Panc1 (cell line): ENCODE measurements at regions not wholly inside any gene's neighbourhood (a gene's known extent, or its start where the extent isn't known, plus 50 kb on each side); places are given as distances from the start of the nearest gene placed in this dataset.

Experiments used
- ATAC-seq: fragments of 200-7000 bp; cut with Tn5 transposase; 2 replicates; pipeline ENCODE4 v1.9.1; 2020; ENCODE audit warnings: mild to moderate bottlenecking, moderate library complexity
- BruUV-seq: library from RNA; stranded (reverse); fragments of 400-500 nt; replicated peaks from 2 replicates; lab custom pipeline; 2021; lab: Mats Ljungman, UMichigan
- CTCF ChIA-PET: fragments of 300-600 bp; sonication (Branson Sonifier 250); formaldehyde crosslinking; loops from one replicate; lab custom pipeline; 2022; ENCODE audit warnings: antibody characterized with exemption; lab: Charles Lee
- POLR2A ChIA-PET: fragments of 300-600 bp; sonication (Branson Sonifier 250); formaldehyde crosslinking; loops from one replicate; lab custom pipeline; 2022; ENCODE audit warnings: antibody characterized with exemption; lab: Charles Lee
- DNase-seq: peaks from one replicate; pipeline ENCODE4 v3.0.0-alpha.2; 2010; ENCODE audit warnings: low read depth, low spot score
- H3K27ac ChIP-seq: 2 replicates; pipeline ENCODE4 v1.5.1; 2011; ENCODE audit warnings: mild to moderate bottlenecking, low read length, inconsistent platforms
- H3K27me3 ChIP-seq: fragments of 200-500 bp; sonication (Bioruptor generic); 2 replicates; pipeline ENCODE4 v1.6.0; 2014; ENCODE audit warnings: low read length, inconsistent platforms; ENCODE audit not compliant: control insufficient read depth, insufficient read depth
- H3K36me3 ChIP-seq: fragments of 200-500 bp; sonication (Bioruptor generic); 2 replicates; pipeline ENCODE4 v1.5.1; 2014; ENCODE audit warnings: inconsistent platforms, mild to moderate bottlenecking, low read length, moderate library complexity; ENCODE audit not compliant: control insufficient read depth, insufficient read depth
- H3K4me1 ChIP-seq: 2 replicates; pipeline ENCODE4 v1.5.1; 2011; ENCODE audit warnings: inconsistent platforms, mild to moderate bottlenecking, low read length, moderate library complexity; ENCODE audit not compliant: control insufficient read depth, insufficient read depth
- H3K4me3 ChIP-seq, 2 experiments: 2 replicates each; pipeline ENCODE4 v1.5.1; 2011 to 2012; ENCODE audit warnings: low read depth in 2 of 2, low read length in 2 of 2, mild to moderate bottlenecking in 2 of 2, inconsistent platforms in 1 of 2, moderate library complexity in 1 of 2
- H3K9me3 ChIP-seq: fragments of 200-500 bp; sonication (Bioruptor generic); 2 replicates; pipeline ENCODE4 v1.5.1; 2014; ENCODE audit warnings: low read depth, mild to moderate bottlenecking, inconsistent platforms, low read length, moderate library complexity; ENCODE audit not compliant: control insufficient read depth, insufficient read depth
- POLR2AphosphoS5 ChIP-seq: IDR thresholded peaks from 2 replicates; pipeline ENCODE4 v1.6.1; 2012; ENCODE audit warnings: mild to moderate bottlenecking, low read depth, low read length, moderate library complexity
- SIN3A ChIP-seq: IDR thresholded peaks from 2 replicates; pipeline ENCODE4 v1.6.1; 2012; ENCODE audit warnings: low read depth, mild to moderate bottlenecking, low read length, moderate library complexity, borderline replicate concordance; ENCODE audit not compliant: insufficient read depth
- TCF7L2 ChIP-seq: IDR thresholded peaks from 2 replicates; pipeline ENCODE4 v1.6.1; 2011; ENCODE audit warnings: mild to moderate bottlenecking, low read depth, low read length, inconsistent platforms
- in situ Hi-C: cut with HindIII; loops from 2 replicates; pipeline ENCODE4 v1.10.0; 2016; ENCODE audit warnings: low sequenced_read_pairs, low pct_unique_long_range_greater_than_20kb
- intact Hi-C: fragments of 100-400 bp; cut with micrococcal nuclease; formaldehyde crosslinking; loops from one replicate; pipeline ENCODE4 v1.10.0; 2022; ENCODE audit not compliant: unreplicated experiment
- TF ChIP-seq, protein P1 (sequence below), 2 experiments: IDR thresholded peaks; 2 replicates each; pipeline ENCODE4 v1.6.1; 2011 to 2012; ENCODE audit warnings: low read depth in 2 of 2, control low read depth in 1 of 2, low read length in 1 of 2, mild to moderate bottlenecking in 1 of 2, moderate library complexity in 1 of 2; ENCODE audit not compliant: insufficient read depth in 1 of 2
- TF ChIP-seq, protein P2 (sequence below): fragments of 450-650 bp; IDR thresholded peaks from 2 replicates; pipeline ENCODE4 v1.5.1; 2017; ENCODE audit warnings: mild to moderate bottlenecking

DNA sequence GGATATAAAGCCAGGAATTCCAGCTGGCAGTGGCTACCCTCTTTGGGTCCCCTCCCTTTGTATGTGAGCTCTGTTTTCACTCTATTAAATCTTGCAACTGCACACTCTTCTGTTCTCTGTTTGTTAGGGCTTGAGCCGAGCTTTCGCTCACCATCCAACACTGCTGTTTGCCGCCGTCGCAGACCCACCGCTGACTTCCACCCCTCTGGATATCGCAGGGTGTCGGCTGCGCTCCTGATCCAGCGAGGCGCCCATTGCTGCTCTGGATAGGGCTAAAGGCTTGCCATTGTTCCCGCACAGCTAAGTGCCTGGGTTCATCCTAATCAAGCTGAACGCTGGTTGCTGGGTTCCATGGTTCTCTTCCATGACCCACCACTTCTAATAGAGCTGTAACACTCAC is 1433.5 kb upstream of the ADGRB3 start:
- in situ Hi-C loops: no loop called here
- no peak for TF ChIP-seq SIN3A
- TF ChIP-seq, protein P1, sequence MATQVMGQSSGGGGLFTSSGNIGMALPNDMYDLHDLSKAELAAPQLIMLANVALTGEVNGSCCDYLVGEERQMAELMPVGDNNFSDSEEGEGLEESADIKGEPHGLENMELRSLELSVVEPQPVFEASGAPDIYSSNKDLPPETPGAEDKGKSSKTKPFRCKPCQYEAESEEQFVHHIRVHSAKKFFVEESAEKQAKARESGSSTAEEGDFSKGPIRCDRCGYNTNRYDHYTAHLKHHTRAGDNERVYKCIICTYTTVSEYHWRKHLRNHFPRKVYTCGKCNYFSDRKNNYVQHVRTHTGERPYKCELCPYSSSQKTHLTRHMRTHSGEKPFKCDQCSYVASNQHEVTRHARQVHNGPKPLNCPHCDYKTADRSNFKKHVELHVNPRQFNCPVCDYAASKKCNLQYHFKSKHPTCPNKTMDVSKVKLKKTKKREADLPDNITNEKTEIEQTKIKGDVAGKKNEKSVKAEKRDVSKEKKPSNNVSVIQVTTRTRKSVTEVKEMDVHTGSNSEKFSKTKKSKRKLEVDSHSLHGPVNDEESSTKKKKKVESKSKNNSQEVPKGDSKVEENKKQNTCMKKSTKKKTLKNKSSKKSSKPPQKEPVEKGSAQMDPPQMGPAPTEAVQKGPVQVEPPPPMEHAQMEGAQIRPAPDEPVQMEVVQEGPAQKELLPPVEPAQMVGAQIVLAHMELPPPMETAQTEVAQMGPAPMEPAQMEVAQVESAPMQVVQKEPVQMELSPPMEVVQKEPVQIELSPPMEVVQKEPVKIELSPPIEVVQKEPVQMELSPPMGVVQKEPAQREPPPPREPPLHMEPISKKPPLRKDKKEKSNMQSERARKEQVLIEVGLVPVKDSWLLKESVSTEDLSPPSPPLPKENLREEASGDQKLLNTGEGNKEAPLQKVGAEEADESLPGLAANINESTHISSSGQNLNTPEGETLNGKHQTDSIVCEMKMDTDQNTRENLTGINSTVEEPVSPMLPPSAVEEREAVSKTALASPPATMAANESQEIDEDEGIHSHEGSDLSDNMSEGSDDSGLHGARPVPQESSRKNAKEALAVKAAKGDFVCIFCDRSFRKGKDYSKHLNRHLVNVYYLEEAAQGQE (IDR thresholded peaks at IDR 0.05; ENCODE audit: insufficient read depth in 1 of 2, low read depth in 2 of 2, low read length in 1 of 2): no peak
- no peak for TF ChIP-seq POLR2AphosphoS5
- no peak for TF ChIP-seq TCF7L2
- TF ChIP-seq, protein P2, sequence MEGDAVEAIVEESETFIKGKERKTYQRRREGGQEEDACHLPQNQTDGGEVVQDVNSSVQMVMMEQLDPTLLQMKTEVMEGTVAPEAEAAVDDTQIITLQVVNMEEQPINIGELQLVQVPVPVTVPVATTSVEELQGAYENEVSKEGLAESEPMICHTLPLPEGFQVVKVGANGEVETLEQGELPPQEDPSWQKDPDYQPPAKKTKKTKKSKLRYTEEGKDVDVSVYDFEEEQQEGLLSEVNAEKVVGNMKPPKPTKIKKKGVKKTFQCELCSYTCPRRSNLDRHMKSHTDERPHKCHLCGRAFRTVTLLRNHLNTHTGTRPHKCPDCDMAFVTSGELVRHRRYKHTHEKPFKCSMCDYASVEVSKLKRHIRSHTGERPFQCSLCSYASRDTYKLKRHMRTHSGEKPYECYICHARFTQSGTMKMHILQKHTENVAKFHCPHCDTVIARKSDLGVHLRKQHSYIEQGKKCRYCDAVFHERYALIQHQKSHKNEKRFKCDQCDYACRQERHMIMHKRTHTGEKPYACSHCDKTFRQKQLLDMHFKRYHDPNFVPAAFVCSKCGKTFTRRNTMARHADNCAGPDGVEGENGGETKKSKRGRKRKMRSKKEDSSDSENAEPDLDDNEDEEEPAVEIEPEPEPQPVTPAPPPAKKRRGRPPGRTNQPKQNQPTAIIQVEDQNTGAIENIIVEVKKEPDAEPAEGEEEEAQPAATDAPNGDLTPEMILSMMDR: no peak
- DNase-seq: no peak
- POLR2A ChIA-PET: no interaction called here
- CTCF ChIA-PET: no interaction called here
- Histone ChIP-seq H3K27ac (no peak overlapping the region), H3K4me1 (no peaks in the 10 kb centered on the region), H3K4me3 (no peak overlapping the region), H3K36me3 (no peaks in the 10 kb centered on the region), H3K9me3 (no peaks in the 10 kb centered on the region), H3K27me3 (no peaks in the 10 kb centered on the region)
- intact Hi-C loops: no loop called here
- BruUV-seq: no TSS peak
- no peak for ATAC-seq

DNA sequence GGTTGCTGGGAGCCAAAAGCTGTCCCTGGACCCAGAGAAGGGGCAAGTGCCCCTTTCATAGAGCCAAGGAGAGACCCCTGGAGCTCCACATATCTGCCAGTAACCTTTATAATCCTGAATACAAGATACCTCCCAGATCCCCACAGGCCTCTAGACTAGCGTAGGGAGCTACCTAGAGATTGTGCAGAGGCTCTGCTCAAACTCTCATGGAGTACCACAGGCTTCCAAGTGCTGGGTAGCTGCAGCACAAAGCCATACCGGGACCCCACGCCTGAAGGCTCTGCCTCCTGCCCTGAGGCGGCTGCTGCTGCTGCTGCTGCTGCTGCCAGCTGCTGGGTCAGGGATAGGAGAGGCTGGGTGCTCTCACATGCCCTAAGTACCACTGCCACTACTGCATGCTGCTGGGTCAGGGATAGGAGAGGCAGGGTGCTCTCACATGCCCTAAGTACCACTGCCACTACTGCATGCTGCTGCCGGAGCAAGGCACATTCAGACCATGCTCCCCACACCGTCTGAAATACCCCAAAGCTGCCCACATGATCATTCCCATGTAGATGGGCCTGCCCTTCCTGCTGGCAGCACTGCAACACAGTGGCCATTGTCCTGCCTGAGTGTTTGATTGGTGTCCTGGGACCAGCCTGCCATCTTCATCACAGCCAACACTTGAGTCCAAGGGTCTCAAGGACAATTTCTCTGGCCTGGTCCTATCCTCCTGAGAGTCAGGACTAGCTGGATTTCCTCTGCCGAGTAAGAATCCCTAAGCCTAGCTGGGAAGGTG is 1434.3 kb upstream of the ADGRB3 start:
- H3K27me3 ChIP-seq: no peaks in the 10 kb centered on the region
- DNase-seq: no peak
- no peak overlapping the region for H3K27ac ChIP-seq
- POLR2A ChIA-PET: no interaction called here
- TF ChIP-seq SIN3A: no peak
- no peak for TF ChIP-seq TCF7L2
- TF ChIP-seq, protein P2: no peak
- no peak for TF ChIP-seq POLR2AphosphoS5
- TF ChIP-seq, protein P1 (IDR thresholded peaks at IDR 0.05; ENCODE audit: insufficient read depth in 1 of 2, low read depth in 2 of 2, low read length in 1 of 2): no peak
- no TSS peak for BruUV-seq
- ATAC-seq: no peak
- no peak overlapping the region for H3K4me3 ChIP-seq
- CTCF ChIA-PET: no interaction called here
- no peaks in the 10 kb centered on the region for H3K36me3 ChIP-seq
- no peaks in the 10 kb centered on the region for H3K9me3 ChIP-seq
- no peaks in the 10 kb centered on the region for H3K4me1 ChIP-seq
- in situ Hi-C loops: no loop called here
- intact Hi-C loops: no loop called here
